Activated CD4-positive, alpha-beta T cell treated with anti-CD3 and anti-CD28 coated beads for 48 hours (primary cell): ENCODE measurements at regions not wholly inside any gene's neighbourhood (a gene's known extent, or its start where the extent isn't known, plus 50 kb on each side); places are given as distances from the start of the nearest gene placed in this dataset.
"Not testable (repeated sequence)": the region's sequence is repeated elsewhere in the genome, so short reads cannot be mapped to it uniquely, and the experiment has no call there.

Experiments used
- DNase-seq: peaks from one replicate; pipeline ENCODE4 v3.0.0-alpha.2; 2020

DNA sequence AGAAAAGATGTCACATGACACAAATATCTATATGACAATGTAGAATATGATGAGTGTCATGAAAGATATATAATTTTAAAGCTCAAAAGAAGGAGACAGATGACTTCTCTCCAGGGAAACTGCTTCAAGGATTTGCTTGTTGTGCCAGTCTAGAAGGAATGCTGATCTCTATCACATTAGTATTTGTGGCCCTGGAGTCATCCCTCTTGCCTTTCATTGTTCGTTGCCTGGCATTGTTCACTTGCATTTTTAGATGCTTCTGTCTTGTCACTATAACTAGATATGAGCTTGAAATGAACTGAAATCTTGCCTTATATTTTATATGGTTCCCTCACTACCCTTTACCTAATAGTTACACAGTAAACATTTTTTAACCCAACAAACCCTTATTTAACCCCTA lies 207.5 kb downstream of the ZNF608 start:
- DNase-seq: no peak

DNA sequence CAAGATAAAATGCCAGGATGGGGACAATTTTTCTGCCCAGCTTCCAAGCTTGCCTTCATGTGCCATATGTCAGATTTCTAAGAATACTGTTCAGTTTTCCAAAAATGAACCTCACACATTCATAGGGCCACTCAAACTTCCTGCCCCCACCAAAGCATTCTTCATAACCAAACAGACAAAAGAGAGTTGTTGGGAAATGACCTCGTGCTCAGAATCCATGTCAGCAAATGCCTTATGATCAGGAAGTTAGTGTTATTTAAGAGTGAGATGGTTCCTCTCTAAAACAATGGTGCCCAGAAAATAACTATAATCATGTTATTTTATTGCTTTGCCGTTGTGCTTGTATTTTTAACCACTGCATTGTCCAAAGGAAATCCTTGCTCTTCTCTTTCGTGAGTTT lies 208.2 kb downstream of the ZNF608 start:
- DNase-seq: no peak

DNA sequence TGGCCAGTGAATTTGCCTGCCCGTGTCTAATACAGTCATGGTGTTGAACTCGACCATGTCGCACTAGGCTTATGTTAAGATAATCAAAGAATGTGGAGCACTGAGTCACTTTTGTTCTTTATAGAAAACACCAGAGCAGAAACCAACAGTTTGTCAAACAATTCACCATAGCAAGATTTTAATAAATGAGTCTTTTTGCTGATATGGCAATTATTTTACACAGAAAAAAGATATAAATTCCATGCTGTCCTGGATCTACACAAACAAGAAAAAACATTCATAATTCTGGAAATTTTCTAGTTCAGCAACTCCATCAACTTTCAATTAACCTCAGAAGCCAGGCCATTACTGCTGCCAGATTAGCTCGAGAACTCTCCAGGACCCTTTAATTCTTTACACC lies 208.9 kb downstream of the ZNF608 start:
- no peak for DNase-seq

DNA sequence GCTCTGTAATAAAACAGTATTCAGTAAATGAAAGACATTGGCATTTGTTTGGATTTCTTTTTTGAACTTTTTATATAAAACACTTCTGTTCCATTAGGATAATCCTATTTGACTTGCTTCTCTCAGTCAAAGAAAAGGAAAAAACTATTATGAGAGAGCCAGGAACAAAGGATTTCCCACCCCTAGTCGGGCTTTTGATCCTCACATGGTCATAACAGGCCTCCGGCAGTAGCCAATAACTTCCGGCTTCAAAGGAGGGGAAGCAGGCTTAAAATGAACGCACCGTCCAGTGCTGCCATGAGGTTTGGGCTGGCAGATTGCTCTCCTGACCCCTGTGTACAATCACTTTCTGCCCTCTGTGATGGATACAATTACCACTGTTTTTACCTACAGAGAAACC lies 209.3 kb downstream of the ZNF608 start:
- no peak for DNase-seq

DNA sequence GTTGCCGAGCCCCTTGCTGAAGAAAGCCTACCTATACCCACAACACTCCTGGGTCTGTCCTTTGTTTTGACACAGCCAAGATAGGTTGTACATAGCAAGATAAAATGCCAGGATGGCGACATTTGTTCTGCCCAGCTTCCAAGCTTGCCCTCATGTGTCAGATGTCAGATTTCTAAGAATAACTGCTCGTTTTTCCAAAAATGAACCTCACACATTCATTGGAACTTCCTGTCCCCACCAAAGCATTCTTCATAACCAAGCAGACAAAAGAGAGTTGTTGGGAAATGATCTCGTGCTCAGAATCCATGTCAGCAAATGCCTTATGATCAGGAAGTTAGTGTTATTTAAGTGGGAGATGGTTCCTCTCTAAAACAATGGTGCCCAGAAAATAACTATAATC lies 210.1 kb downstream of the ZNF608 start:
- no peak for DNase-seq

DNA sequence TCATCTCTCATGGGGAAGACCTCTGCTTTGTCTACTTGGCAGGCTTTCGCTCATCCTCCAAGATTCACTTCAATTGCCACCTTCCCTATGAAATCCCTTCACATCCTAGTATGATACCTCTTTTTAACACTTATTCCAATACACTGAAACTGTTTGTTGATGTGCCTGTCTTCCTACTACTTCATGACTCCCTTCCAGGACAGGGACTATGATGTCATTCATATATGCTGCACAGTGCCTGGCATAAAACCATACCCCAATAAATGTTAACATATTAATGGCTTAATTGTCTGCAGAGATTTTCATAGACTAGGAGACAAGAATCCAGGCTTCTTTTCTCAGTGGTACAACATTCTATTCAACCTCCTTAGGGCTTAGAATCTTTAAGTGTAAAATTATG lies 215.5 kb downstream of the ZNF608 start:
- no peak for DNase-seq

DNA sequence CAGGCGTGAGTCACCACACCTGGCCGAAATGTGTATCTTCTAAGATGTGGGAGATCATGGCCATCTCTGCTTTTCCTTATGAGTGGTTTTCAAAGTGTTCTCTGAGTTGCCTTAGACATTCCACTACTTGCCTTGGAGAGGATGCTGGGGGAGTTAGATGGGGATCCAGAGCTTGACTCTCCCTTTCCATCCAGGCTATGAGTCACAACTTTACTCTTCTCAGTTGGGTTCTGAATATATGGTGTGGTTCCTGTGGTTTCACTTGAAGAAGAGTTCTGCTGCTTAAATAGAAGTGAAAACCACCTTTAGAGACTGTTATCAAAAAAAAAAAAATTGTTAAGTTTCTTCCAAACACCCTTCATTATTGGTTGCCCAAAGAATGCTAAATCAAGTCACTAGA lies 217.6 kb downstream of the ZNF608 start:
- DNase-seq: no peak

DNA sequence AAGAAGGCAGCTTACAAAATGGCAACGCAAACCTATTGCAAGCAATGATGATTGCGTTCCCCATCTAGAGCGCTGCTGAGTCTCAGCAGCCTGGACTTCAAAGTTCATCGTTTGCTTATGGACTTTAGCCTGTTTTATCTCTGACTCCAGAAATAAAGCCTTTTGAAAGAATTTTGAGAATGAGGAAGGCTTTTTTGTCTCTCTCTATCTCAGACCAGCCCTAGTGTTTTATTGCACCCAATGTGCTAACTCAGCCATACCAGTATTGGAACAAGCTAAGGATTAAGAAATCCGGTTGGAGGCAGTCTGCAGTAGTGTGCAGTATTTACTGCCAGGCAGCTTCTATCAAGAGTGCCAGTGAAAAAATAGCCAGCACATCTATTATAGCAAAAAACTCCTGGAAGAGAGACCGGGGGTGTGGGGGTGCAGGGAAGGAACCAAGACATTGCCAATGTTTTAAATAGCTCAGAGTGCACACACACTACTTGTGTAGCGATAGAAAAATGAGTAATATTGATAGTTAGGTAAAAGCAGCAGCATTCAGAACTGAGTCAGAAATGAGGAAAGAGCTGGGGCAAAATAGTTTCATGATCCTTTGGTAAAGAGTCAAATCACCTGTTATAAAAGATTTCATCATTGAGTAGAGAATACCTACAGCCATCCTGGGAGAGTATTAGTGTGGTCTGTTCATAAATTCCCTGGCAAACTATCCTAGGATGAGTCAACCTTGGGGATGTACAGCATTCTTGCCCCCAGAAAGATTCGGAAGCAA lies 219.0 kb downstream of the ZNF608 start:
- no peak for DNase-seq

- DNase-seq: not testable (repeated sequence)
Observed at GRCh38 chr5:124526079-124526478, 220.4 kb downstream of the ZNF608 start.

DNA sequence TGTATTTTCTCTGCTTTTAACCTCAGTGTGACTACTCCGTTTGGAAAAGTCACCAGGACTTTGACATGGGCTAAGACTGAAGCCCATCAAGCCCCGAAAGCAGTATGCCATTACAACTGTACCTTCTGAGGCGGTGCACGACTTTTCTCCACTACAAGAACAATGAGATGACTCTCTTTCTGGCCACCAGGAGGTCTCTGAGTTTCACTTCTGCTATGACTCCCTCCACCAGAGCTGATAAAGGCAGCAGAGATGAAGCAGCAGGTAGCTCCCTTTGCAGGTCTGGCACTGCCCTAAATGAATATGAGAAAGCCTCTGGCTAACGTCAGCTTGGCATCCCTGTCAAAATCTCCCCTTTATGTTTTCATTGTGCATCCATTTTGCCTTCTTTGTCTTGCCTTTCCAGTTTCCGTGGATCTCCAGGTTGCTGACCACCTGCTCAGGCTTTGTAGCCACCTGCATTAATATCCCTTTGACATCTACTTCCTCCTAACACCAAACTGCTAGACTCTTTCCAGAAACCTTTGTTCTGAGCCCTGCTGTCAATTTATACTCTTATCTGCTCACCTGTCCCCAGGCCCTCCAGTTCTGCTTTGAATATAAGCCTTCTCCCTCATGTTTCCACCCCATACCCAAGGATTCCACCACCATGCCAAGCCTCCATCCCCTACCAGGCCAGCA lies 221.7 kb downstream of the ZNF608 start:
- DNase-seq: no peak

DNA sequence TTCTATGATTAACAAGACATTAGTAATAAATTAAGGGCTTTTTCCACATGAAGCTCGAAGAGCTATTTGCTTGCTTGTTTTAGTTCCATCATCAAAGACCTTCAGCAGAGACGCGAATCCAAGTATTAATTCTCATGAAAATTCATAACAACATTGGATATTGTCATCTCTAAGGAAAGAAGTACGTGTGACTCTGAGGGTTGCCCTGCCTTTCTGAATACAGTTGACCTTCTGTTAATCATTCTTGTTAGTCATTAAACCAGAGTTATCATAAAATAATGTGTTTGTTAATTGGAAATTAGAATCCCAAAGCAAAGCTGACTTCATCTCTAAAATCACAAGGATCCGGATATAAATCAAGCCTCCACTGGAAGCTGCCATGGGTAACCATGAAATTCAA lies 222.5 kb downstream of the ZNF608 start:
- DNase-seq: no peak

GRCh38 chr5:124522992-124523391 lies 223.4 kb downstream of the ZNF608 start:
- DNase-seq: no peak

- no peak for DNase-seq
Observed at GRCh38 chr5:124521461-124522230, 224.8 kb downstream of the ZNF608 start.

DNA sequence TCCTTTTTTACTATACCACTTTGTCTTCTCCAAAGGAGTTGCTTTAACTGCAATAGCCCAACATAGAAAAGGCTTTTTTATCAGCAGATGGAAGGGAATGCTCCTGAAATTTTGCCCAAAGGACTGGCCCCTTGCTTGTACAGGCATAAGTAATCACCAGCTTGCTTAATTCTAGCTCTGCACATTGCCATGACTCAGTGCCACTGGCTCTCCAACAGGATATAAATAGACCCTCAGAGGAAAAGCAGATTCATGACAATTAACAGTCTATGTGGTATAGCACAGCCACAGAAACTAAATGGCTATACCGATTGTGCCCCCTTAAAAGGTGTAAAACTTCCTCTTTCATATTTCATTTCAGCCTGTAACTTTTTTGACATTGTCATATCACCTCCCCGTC lies 227.0 kb downstream of the ZNF608 start:
- no peak for DNase-seq

GRCh38 chr5:124516567-124516966 lies 229.9 kb downstream of the ZNF608 start:
- DNase-seq: no peak

DNA sequence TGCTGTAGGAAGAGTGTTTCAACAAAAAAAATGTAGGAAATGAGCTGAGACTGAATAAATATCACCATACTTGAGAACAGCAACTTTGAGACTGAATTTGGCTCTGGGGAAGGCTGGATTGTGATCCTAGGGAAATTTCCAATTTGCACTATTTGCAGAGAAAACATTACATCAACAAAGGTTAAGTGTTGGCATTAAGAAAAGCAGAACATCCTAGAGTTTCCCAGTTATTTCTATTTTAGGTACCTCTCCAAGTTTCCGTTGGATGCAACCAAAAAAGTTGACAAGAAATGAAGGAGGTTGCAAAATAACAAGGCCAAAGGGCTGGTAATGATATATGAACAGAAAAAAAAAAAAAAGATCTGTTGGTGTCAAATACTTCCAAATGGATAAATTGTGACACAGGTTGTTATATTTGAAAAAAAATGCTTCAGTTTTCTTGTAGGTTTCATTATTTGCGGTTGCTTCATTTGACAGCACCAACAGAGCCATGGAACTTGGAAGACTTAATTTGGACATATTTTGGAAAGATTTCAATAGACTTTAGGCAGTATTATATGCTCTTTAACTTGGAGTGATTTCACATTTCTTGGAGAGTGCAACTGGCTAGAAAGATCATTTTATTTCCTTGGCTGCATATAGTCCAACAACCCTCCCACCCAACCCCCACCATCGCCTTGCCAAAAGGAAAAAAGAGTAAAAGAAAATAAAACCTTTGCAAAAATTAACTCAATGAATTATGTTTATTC lies 230.8 kb downstream of the ZNF608 start:
- DNase-seq: no peak

GRCh38 chr5:124514956-124515355 lies 231.5 kb downstream of the ZNF608 start:
- no peak for DNase-seq

- DNase-seq: no peak
Observed at GRCh38 chr5:124512952-124513632, 233.3 kb downstream of the ZNF608 start.

DNA sequence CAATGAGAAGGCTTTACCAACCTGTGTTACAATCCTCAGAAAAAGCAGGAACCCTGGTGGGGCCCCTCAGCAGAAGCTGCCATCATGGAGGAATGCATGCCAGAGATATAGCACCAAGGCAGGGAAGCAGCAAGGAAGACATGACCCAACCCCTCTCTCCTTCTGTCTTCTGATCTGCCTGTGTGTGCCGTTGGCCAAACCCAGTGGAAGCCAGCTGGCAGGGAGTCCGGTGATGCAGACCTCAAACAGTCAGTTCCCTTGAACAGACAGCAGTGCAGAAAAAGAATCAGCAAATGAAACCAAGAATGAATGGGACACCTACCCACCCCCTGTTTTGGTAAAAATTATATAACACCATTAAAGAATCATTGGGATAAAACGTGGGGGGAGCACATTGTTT lies 234.2 kb downstream of the ZNF608 start:
- DNase-seq: no peak

- no peak for DNase-seq
Observed at GRCh38 chr5:124511791-124512190, 234.6 kb downstream of the ZNF608 start.

DNA sequence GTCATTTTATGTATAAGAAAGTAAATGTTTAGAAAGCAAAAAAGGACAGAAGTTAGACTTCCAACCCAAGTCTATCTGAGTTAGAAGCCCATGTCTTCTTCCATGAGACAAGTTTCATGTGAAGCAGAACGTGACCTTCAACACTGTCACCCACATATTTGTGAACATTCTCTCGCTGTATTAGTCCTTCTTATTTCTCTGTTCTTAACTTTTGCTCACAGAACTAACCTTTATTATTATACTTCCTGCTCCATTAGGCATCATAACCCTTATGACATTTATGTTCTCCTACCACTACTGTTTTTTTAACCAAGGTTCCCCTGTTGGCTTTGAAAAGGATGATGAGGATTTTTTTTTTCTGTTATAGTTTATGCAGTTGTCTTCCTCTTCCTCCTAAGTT lies 238.8 kb downstream of the ZNF608 start:
- DNase-seq: no peak

- DNase-seq: no peak
Observed at GRCh38 chr5:124504081-124504916, 242.1 kb downstream of the ZNF608 start.
